ENCODE measurements at regions not wholly inside any gene's neighbourhood (a gene's known extent, or its start where the extent isn't known, plus 50 kb on each side); places are given as distances from the start of the nearest gene placed in this dataset.

DNA sequence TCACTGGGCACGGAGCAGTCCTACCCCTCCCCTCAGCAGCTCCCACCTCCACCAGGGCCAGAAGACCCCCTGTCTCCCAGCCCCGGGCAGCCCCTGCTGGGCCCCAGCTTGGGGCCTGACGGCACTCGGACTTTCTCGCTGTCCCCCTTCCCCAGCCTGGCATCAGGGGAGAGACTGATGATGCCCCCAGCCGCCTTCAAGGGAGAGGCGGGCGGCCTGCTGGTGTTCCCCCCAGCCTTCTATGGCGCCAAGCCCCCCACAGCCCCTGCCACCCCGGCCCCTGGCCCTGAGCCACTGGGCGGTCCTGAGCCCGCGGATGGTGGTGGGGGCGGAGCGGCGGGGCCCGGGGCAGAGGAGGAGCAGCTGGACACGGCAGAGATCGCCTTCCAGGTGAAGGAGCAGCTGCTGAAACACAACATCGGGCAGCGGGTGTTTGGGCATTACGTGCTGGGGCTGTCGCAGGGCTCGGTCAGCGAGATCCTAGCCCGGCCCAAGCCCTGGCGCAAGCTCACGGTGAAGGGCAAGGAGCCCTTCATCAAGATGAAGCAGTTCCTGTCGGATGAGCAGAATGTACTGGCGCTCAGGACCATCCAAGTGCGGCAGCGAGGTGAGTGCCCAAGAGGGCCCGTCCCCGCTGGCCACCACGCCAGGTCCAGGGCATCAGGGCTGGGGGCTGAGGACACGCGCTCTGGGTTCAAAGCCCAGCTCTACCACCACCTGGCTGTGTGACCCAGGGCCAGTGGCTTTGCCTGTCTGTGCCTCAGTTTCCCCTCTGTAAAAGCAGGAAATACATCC lies 58.6 kb downstream of the PHETA1 start:
- no peaks in the 10 kb centered on the region for H3K36me3 ChIP-seq (ENCODE audit: control insufficient read depth in 5 of 5, insufficient read depth in 5 of 5, low read length in 5 of 5)
- no peak overlapping the region for H3K27ac ChIP-seq (ENCODE audit: low read depth, low read length)
- H3K9me3 ChIP-seq (ENCODE audit: control insufficient read depth in 5 of 5, low read length in 5 of 5), result peaks cover 5 to 18% (median 17%) of the 10 kb centered on the region in 5 donors
- no peak overlapping the region for H3K4me3 ChIP-seq (ENCODE audit: low read depth in 1 of 5, low read length in 5 of 5)
- no peak overlapping the region for H3K9ac ChIP-seq (ENCODE audit: low read length in 5 of 5)
- H3K27me3 ChIP-seq (ENCODE audit: control insufficient read depth in 5 of 5, insufficient read depth in 4 of 5, low read length in 5 of 5), result peaks cover 0 to 9% (median 3%) of the 10 kb centered on the region in 5 donors
- H3K4me1 ChIP-seq (ENCODE audit: control insufficient read depth in 5 of 5, insufficient read depth in 5 of 5, low read length in 5 of 5), result peaks cover 0 to 21% (median 2%) of the 10 kb centered on the region in 5 donors

DNA sequence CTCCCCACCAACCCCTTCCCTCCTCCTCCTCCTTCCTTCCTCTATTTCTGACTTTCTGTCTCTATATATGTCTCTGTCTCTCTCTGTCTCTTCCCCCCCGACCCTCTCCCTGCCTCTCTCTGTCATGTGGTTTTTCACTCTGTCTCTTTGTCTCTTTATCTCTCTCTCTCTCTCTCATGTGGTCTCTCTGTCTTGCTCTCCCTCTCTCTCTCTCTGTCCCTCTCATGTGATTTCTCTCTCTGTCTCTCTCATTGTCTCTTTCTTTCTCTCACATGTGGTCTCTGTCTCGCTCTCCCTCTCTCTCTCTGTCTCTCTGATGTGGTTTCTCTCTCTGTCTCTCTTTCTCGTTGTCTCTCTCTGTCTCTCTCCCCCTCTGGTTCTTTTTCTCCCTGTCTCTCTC lies 59.3 kb downstream of the PHETA1 start:
- peaks cover 0 to 21% (median 2%) of the 10 kb centered on the region in 5 donors for H3K4me1 ChIP-seq (ENCODE audit: control insufficient read depth in 5 of 5, insufficient read depth in 5 of 5, low read length in 5 of 5)
- no peak overlapping the region for H3K4me3 ChIP-seq (ENCODE audit: low read depth in 1 of 5, low read length in 5 of 5)
- no peak overlapping the region for H3K9ac ChIP-seq (ENCODE audit: low read length in 5 of 5)
- no peaks in the 10 kb centered on the region for H3K36me3 ChIP-seq (ENCODE audit: control insufficient read depth in 5 of 5, insufficient read depth in 5 of 5, low read length in 5 of 5)
- H3K27ac ChIP-seq (ENCODE audit: low read depth, low read length), result no peak overlapping the region
- H3K27me3 ChIP-seq (ENCODE audit: control insufficient read depth in 5 of 5, insufficient read depth in 4 of 5, low read length in 5 of 5), result peaks cover 0 to 9% (median 3%) of the 10 kb centered on the region in 5 donors
- H3K9me3 ChIP-seq (ENCODE audit: control insufficient read depth in 5 of 5, low read length in 5 of 5), result peaks cover 9 to 25% (median 24%) of the 10 kb centered on the region in 5 donors

DNA sequence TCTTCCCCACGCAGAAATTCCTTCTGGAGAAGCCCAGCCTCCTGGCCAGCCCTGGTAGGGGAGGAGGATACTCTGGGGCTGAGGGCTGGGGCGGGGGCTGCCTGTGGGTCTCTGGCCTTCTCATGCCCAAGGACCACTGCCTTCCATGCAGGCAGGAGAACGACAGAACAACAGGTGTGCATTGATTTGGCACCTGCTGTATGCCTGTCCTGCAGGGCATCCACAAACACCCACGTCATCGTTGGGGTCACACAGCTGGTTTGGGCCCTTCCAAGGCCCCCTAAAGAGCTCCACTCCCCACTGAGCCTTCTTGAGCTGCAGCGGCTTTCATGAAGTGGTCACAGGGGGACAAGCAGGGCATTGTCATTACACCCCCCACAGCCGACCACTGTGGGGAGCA lies 60.4 kb downstream of the PHETA1 start:
- peaks cover 0 to 11% (median 4%) of the 10 kb centered on the region in 5 donors for H3K27me3 ChIP-seq (ENCODE audit: control insufficient read depth in 5 of 5, insufficient read depth in 4 of 5, low read length in 5 of 5)
- no peak overlapping the region for H3K9ac ChIP-seq (ENCODE audit: low read length in 5 of 5)
- no peak overlapping the region for H3K27ac ChIP-seq (ENCODE audit: low read depth, low read length)

DNA sequence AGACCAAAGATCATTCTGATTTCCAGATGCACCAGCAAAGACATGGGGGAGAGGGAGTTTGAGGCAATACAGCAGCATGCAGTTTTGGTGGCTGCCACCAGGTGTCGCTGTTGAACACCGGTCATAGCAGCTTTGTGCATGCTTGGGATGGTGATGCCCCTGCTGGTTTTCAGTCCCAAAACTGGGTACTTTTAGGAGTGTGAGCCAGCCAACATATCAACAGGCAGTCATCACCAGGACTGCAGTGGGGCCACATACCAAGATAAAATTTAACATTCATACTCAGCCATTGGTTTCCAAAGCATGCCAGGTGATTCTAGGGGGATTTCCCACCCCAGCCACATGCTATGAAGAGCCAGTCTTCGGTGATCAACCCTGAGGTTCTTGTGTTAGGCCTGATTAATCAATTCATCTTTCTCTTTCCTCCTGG lies 64.2 kb downstream of the PHETA1 start:
- Histone ChIP-seq H3K4me1 (ENCODE audit: control insufficient read depth in 5 of 5, insufficient read depth in 5 of 5, low read length in 5 of 5) (peaks cover 0 to 2% (median 0%) of the 10 kb centered on the region in 5 donors), H3K9ac (ENCODE audit: low read length in 5 of 5) (no peak overlapping the region), H3K9me3 (ENCODE audit: control insufficient read depth in 5 of 5, low read length in 5 of 5) (peaks cover 10 to 37% (median 36%) of the 10 kb centered on the region in 5 donors), H3K27me3 (ENCODE audit: control insufficient read depth in 5 of 5, insufficient read depth in 4 of 5, low read length in 5 of 5) (peaks cover 0 to 6% (median 0%) of the 10 kb centered on the region in 5 donors), H3K36me3 (ENCODE audit: control insufficient read depth in 5 of 5, insufficient read depth in 5 of 5, low read length in 5 of 5) (no peaks in the 10 kb centered on the region), H3K4me3 (ENCODE audit: low read depth in 1 of 5, low read length in 5 of 5) (peak overlapping the region in 3 of 5 donors; percentile 3 to 32 (median 19)), H3K27ac (ENCODE audit: low read depth, low read length) (no peak overlapping the region)

More for the DNA sequence above, 60.4 kb downstream of the PHETA1 start:
- Histone ChIP-seq H3K4me3 (ENCODE audit: low read depth in 1 of 5, low read length in 5 of 5) (no peak overlapping the region), H3K36me3 (ENCODE audit: control insufficient read depth in 5 of 5, insufficient read depth in 5 of 5, low read length in 5 of 5) (no peaks in the 10 kb centered on the region), H3K9me3 (ENCODE audit: control insufficient read depth in 5 of 5, low read length in 5 of 5) (peaks cover 10 to 36% (median 35%) of the 10 kb centered on the region in 5 donors), H3K4me1 (ENCODE audit: control insufficient read depth in 5 of 5, insufficient read depth in 5 of 5, low read length in 5 of 5) (peaks cover 0 to 19% (median 0%) of the 10 kb centered on the region in 5 donors)

DNA sequence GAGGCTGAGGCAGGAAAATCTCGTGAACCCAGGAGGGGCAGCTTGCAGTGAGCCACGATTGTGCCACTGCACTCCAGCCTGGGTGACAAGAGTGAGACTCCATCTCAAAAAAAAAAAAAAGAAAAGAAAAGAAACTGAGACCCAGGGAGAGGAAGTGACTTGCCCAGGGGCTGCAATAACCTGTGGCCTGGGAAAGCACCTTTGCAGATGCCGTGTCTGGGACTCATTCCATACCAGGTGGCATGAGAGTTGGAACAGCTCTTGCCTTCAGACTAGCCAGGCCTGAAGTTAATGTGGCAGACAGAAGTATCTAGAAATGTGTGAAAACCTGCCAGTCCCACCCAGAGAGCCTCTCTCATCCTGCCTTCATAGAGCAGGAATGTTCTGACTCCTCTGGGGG lies 65.4 kb downstream of the PHETA1 start:
- Histone ChIP-seq H3K27ac (ENCODE audit: low read depth, low read length) (no peak overlapping the region), H3K27me3 (ENCODE audit: control insufficient read depth in 5 of 5, insufficient read depth in 4 of 5, low read length in 5 of 5) (peaks cover 0 to 8% (median 0%) of the 10 kb centered on the region in 5 donors), H3K4me1 (ENCODE audit: control insufficient read depth in 5 of 5, insufficient read depth in 5 of 5, low read length in 5 of 5) (no peaks in the 10 kb centered on the region), H3K4me3 (ENCODE audit: low read depth in 1 of 5, low read length in 5 of 5) (peak overlapping the region in 2 of 5 donors; percentile 3 to 12), H3K9me3 (ENCODE audit: control insufficient read depth in 5 of 5, low read length in 5 of 5) (peaks cover 10 to 37% (median 36%) of the 10 kb centered on the region in 5 donors), H3K9ac (ENCODE audit: low read length in 5 of 5) (no peak overlapping the region), H3K36me3 (ENCODE audit: control insufficient read depth in 5 of 5, insufficient read depth in 5 of 5, low read length in 5 of 5) (no peaks in the 10 kb centered on the region)

DNA sequence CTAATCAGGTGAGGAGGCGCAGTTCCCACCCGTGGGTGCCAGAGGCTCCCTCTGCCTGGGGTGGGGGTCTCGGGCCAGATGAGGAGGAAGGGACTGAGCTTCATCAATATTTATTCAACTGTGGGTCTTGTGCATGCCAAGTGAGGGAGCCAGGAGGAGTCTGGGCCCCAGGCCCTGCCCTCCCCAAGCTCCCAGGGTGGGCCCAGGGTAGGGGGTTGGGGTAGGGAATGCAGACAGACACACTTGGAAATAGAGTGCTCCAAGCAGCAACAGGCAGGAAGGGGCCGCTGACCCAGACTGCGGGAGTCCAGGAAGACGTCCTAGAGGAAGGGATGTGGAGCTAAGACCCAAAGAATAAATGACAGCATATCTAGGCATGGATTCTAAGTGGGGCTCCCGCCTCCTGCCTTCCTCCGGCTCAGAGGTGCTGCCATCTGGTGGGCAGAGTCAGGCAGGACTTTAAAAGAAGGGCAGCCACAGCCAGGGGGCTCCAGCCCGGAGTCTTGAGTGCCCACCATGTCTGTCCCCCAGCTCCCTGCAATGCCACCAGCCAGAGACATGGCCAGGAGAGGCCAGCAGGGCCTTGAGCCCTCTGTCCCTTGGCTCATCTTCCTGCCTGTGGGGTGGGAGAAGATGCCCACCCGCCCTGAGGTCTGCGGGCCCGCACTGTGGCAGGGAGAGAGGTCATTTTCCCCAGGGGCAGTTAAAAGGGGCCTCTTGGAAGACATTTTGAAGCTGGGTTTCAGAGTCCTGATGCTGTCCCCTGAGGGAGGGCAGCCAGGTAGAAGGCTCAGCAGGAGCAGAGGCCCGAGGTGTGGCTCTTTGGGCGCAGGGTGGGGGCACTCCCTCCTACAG lies 70.1 kb downstream of the PHETA1 start:
- peaks cover 0 to 6% (median 4%) of the 10 kb centered on the region in 5 donors for H3K9me3 ChIP-seq (ENCODE audit: control insufficient read depth in 5 of 5, low read length in 5 of 5)
- H3K36me3 ChIP-seq (ENCODE audit: control insufficient read depth in 5 of 5, insufficient read depth in 5 of 5, low read length in 5 of 5), result no peaks in the 10 kb centered on the region
- H3K4me3 ChIP-seq (ENCODE audit: low read depth in 1 of 5, low read length in 5 of 5), result no peak overlapping the region
- H3K27me3 ChIP-seq (ENCODE audit: control insufficient read depth in 5 of 5, insufficient read depth in 4 of 5, low read length in 5 of 5), result peaks cover 0 to 4% (median 3%) of the 10 kb centered on the region in 5 donors
- H3K4me1 ChIP-seq (ENCODE audit: control insufficient read depth in 5 of 5, insufficient read depth in 5 of 5, low read length in 5 of 5), result no peaks in the 10 kb centered on the region
- H3K9ac ChIP-seq (ENCODE audit: low read length in 5 of 5), result no peak overlapping the region
- H3K27ac ChIP-seq (ENCODE audit: low read depth, low read length), result no peak overlapping the region

DNA sequence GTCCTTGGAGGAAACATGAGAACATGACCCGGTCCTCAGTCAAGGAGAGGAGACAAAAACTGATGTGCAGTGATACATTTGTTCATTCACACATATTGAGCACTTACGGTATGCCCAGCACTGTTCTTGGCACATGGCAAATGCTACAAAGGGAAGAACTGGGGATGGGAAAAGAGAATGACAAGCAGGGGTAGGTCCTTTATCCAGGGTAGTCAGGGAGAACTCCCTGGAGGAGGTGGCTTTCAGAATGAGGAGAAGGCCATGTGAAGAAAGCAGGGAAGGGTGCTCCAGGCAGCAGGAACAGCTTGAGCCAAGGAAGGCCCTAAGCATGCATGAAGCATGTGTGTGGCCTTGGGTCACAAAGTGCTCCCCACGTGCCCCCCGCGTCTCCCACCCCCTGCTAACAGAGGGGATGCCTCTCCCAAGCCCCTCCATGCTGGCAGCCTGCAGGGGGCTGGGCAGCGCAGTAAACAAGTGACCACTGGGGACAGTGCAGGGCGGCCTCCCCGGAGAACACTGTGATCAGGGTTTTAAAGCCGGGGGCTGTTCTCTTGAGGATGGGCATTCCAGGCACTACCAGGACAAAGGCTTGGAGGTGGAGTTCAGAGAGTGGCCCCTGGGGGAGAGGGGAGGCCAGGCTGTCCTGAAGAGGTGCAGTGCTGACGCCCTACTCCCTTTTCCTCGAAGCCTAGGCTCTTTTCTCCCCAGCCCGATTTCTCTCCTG lies 71.0 kb downstream of the PHETA1 start:
- no peaks in the 10 kb centered on the region for H3K4me1 ChIP-seq (ENCODE audit: control insufficient read depth in 5 of 5, insufficient read depth in 5 of 5, low read length in 5 of 5)
- H3K4me3 ChIP-seq (ENCODE audit: low read depth in 1 of 5, low read length in 5 of 5), result no peak overlapping the region
- no peaks in the 10 kb centered on the region for H3K9me3 ChIP-seq (ENCODE audit: control insufficient read depth in 5 of 5, low read length in 5 of 5)
- H3K36me3 ChIP-seq (ENCODE audit: control insufficient read depth in 5 of 5, insufficient read depth in 5 of 5, low read length in 5 of 5), result no peaks in the 10 kb centered on the region
- no peak overlapping the region for H3K9ac ChIP-seq (ENCODE audit: low read length in 5 of 5)
- no peak overlapping the region for H3K27ac ChIP-seq (ENCODE audit: low read depth, low read length)
- peaks cover 0 to 3% (median 3%) of the 10 kb centered on the region in 5 donors for H3K27me3 ChIP-seq (ENCODE audit: control insufficient read depth in 5 of 5, insufficient read depth in 4 of 5, low read length in 5 of 5)

DNA sequence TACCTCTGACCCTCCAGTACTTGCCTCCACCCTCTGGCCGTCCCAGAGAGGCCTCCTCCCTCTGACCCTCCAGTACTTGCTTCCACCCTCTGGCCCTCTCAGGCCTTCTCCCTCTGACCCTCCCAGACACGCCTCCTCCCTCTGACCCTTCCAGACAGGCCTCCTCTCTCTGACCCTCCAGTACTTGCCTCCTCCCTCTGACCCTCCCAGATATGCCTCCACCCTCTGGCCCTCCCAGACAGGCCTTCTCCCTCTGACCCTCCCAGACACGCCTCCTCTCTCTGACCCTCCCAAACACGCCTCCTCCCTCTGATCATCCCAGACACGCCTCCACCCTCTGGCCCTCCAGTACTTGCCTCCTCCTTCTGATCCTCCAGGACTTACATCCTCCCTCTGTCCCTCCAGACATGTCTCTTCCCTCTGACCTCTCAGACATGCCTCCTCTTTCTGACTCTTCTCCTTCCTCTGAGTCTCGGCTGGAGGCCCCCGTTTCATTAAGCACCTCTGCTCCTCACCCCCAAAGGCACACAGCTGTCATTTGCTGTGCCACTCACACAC lies 71.9 kb downstream of the PHETA1 start:
- H3K27ac ChIP-seq (ENCODE audit: low read depth, low read length), result no peak overlapping the region
- H3K9me3 ChIP-seq (ENCODE audit: control insufficient read depth in 5 of 5, low read length in 5 of 5), result peaks cover 0 to 3% (median under 1%) of the 10 kb centered on the region in 5 donors
- peaks cover 0 to 3% (median 3%) of the 10 kb centered on the region in 5 donors for H3K27me3 ChIP-seq (ENCODE audit: control insufficient read depth in 5 of 5, insufficient read depth in 4 of 5, low read length in 5 of 5)
- H3K9ac ChIP-seq (ENCODE audit: low read length in 5 of 5), result no peak overlapping the region
- no peaks in the 10 kb centered on the region for H3K36me3 ChIP-seq (ENCODE audit: control insufficient read depth in 5 of 5, insufficient read depth in 5 of 5, low read length in 5 of 5)
- H3K4me1 ChIP-seq (ENCODE audit: control insufficient read depth in 5 of 5, insufficient read depth in 5 of 5, low read length in 5 of 5), result no peaks in the 10 kb centered on the region
- H3K4me3 ChIP-seq (ENCODE audit: low read depth in 1 of 5, low read length in 5 of 5), result no peak overlapping the region

DNA sequence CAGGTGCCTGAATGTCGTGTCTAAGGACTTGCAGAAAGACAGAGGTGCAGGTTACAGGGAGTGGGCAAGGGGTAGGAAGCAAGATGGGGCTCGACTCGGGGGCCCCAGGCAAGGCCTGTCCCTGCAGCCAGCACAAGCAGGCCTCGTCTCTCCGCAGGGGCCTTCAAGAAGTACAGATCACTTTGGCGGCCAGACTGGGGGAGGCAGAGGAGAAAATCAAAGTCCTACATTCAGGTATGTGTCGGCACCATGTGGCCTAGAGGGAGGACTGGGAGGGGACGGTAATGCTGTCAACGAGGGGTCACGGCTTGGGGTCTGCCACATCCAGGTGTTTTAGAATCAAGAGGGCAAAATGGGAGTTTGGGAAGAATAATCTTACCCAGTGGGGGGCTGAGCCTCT lies 73.7 kb downstream of the PHETA1 start:
- no peak overlapping the region for H3K27ac ChIP-seq (ENCODE audit: low read depth, low read length)
- H3K36me3 ChIP-seq (ENCODE audit: control insufficient read depth in 5 of 5, insufficient read depth in 5 of 5, low read length in 5 of 5), result no peaks in the 10 kb centered on the region
- H3K9me3 ChIP-seq (ENCODE audit: control insufficient read depth in 5 of 5, low read length in 5 of 5), result peaks cover 0 to 6% (median 3%) of the 10 kb centered on the region in 5 donors
- no peak overlapping the region for H3K4me3 ChIP-seq (ENCODE audit: low read depth in 1 of 5, low read length in 5 of 5)
- H3K27me3 ChIP-seq (ENCODE audit: control insufficient read depth in 5 of 5, insufficient read depth in 4 of 5, low read length in 5 of 5), result peaks cover 0 to 5% (median 3%) of the 10 kb centered on the region in 5 donors
- no peaks in the 10 kb centered on the region for H3K4me1 ChIP-seq (ENCODE audit: control insufficient read depth in 5 of 5, insufficient read depth in 5 of 5, low read length in 5 of 5)
- H3K9ac ChIP-seq (ENCODE audit: low read length in 5 of 5), result no peak overlapping the region

Measured in subcutaneous abdominal adipose tissue (tissue), 5 donors.